Uterus (tissue), 2 donors: ENCODE measurements at regions not wholly inside any gene's neighbourhood (a gene's known extent, or its start where the extent isn't known, plus 50 kb on each side); places are given as distances from the start of the nearest gene placed in this dataset.

Experiments
- CTCF ChIP-seq, 4 experiments: fragments of 200-600 bp in 2 of 4; fragments of 450-650 bp in 2 of 4; sonication (generic) in 2 of 4; IDR thresholded peaks; one replicate each; pipeline ENCODE4 v1.5.1; 2016 to 2019; ENCODE audit warnings: antibody characterized with exemption in 4 of 4, mild to moderate bottlenecking in 2 of 4, moderate library complexity in 1 of 4
- POLR2A ChIP-seq, 2 donors: fragments of 450-650 bp; IDR thresholded peaks; one replicate each; pipeline ENCODE4 v1.6.1; 2016; ENCODE audit warnings: antibody characterized with exemption in 2 of 2, mild to moderate bottlenecking in 1 of 2, moderate library complexity in 1 of 2

GRCh38 chr6:11467364-11467763 is 70.2 kb upstream of the TMEM170B start:
- TF ChIP-seq CTCF (IDR thresholded peaks at IDR 0.05) (no peak), POLR2A (IDR thresholded peaks at IDR 0.05) (no peak)
